Stomach (tissue), 8 donors: ENCODE measurements at regions not wholly inside any gene's neighbourhood (a gene's known extent, or its start where the extent isn't known, plus 50 kb on each side); places are given as distances from the start of the nearest gene placed in this dataset.

Experiments
- DNase-seq, 2 donors: peaks; one replicate each; pipeline versions ENCODE4 v3.0.0 to v3.0.0-alpha.2; 2013 to 2019
- H3K27ac ChIP-seq, 5 donors: fragments of 200-600 bp in 4 of 5; sonication (generic) in 4 of 5; one replicate each; pipeline ENCODE4 v1.5.1; 2013 to 2019; ENCODE audit warnings: mild to moderate bottlenecking in 1 of 5, moderate library complexity in 1 of 5
- H3K27me3 ChIP-seq, 3 donors: fragments of 200-600 bp; sonication (generic); one replicate each; pipeline ENCODE4 v1.5.1; 2017 to 2019; ENCODE audit warnings: mixed run types in 1 of 3
- H3K36me3 ChIP-seq, 4 donors: fragments of 200-600 bp; sonication (generic); 1 replicate in 3 of 4; 2 replicates in 1 of 4; pipeline ENCODE4 v1.5.1; 2016 to 2019
- H3K4me1 ChIP-seq, 4 donors: fragments of 200-600 bp; sonication (generic); one replicate each; pipeline ENCODE4 v1.5.1; 2016 to 2019
- H3K4me3 ChIP-seq, 4 donors: fragments of 200-600 bp; sonication (generic) in 3 of 4; one replicate each; pipeline ENCODE4 v1.5.1; 2016 to 2019; ENCODE audit warnings: mild to moderate bottlenecking in 1 of 4
- H3K9me3 ChIP-seq, 4 donors: fragments of 200-600 bp; sonication (generic); one replicate each; pipeline ENCODE4 v1.5.1; 2016 to 2019
- CTCF ChIP-seq, 7 experiments: fragments of 450-650 bp in 4 of 7; fragments of 200-600 bp in 3 of 7; sonication (generic) in 3 of 7; IDR thresholded peaks; one replicate each; pipeline ENCODE4 v1.5.1; 2016 to 2019; ENCODE audit warnings: antibody characterized with exemption in 7 of 7, control low read depth in 2 of 7, mild to moderate bottlenecking in 1 of 7
- EP300 ChIP-seq: sonication (generic); formaldehyde crosslinking; IDR thresholded peaks from one replicate; pipeline ENCODE4 v1.6.1; 2017; ENCODE audit warnings: antibody characterized with exemption
- POLR2A ChIP-seq, 4 donors: fragments of 450-650 bp; IDR thresholded peaks; one replicate each; pipeline ENCODE4 v1.6.1; 2016; ENCODE audit warnings: antibody characterized with exemption in 4 of 4, control low read depth in 2 of 4, mild to moderate bottlenecking in 1 of 4, moderate library complexity in 1 of 4
- POLR2AphosphoS5 ChIP-seq, 3 donors: sonication (generic); formaldehyde crosslinking; IDR thresholded peaks; one replicate each; pipeline ENCODE4 v1.6.1; 2016; ENCODE audit warnings: antibody characterized with exemption in 3 of 3
- WGBS, 5 donors: extraction: QIAGEN DNeasy Blood & Tissue Kit in 3 of 5; methylation state at CpG; one replicate each; pipeline versions ENCODE4 v1.1.5 to v1.1.7; 2013 to 2018; 5-methylcytosine and 5-hydroxymethylcytosine counted together
- intact Hi-C: fragments of 100-400 bp; cut with DNase I; formaldehyde crosslinking; loops from one replicate; pipeline ENCODE4 v1.15.1; 2023; ENCODE audit warnings: low total_unique reads
- donor health status: healthy with polysubstance abuse.
- donor health status: Bipolar disorder and iron deficiency.
- donor health status: healthy.

GRCh38 chr10:120253131-120253530 lies 203.9 kb upstream of the PLPP4 start:
- peak overlapping the region; percentile 34 to 75 (median 57) for H3K27ac ChIP-seq
- intact Hi-C loops = no loop called here
- DNase-seq = peak; percentile 68 to 69
- H3K27me3 ChIP-seq = no peaks in the 10 kb centered on the region
- H3K4me3 ChIP-seq = no peak overlapping the region
- 23 to 40% (median 33%) methylated on average over 3 of the region's 3 CpGs for WGBS, 5 donors
- H3K4me1 ChIP-seq = peaks cover 0 to 8% (median 2%) of the 10 kb centered on the region in 4 donors
- H3K9me3 ChIP-seq = peaks cover 0 to 7% (median 0%) of the 10 kb centered on the region in 4 donors
- H3K36me3 ChIP-seq = no peaks in the 10 kb centered on the region
- no peak for TF ChIP-seq POLR2AphosphoS5 (IDR thresholded peaks at IDR 0.05)
- no peak for TF ChIP-seq CTCF (IDR thresholded peaks at IDR 0.05)
- TF ChIP-seq POLR2A (IDR thresholded peaks at IDR 0.05) = no peak
- no peak for TF ChIP-seq EP300

GRCh38 chr10:120260456-120260855 lies 196.6 kb upstream of the PLPP4 start:
- TF ChIP-seq POLR2AphosphoS5 (IDR thresholded peaks at IDR 0.05) (no peak), CTCF (IDR thresholded peaks at IDR 0.05) (no peak), EP300 (no peak), POLR2A (IDR thresholded peaks at IDR 0.05) (no peak)
- 84 to 88% (median 85%) methylated on average over 4 of the region's 4 CpGs for WGBS, 5 donors
- H3K27ac ChIP-seq = no peak overlapping the region
- no peak for DNase-seq
- H3K9me3 ChIP-seq = peaks cover 0 to 7% (median 0%) of the 10 kb centered on the region in 4 donors
- no peaks in the 10 kb centered on the region for H3K36me3 ChIP-seq
- peaks cover 0 to 4% (median 2%) of the 10 kb centered on the region in 4 donors for H3K4me1 ChIP-seq
- no peaks in the 10 kb centered on the region for H3K27me3 ChIP-seq
- no peak overlapping the region for H3K4me3 ChIP-seq
- intact Hi-C loops = no loop called here

GRCh38 chr10:120262857-120263547 lies 194.0 kb upstream of the PLPP4 start:
- Histone ChIP-seq H3K36me3 (no peaks in the 10 kb centered on the region), H3K9me3 (no peaks in the 10 kb centered on the region), H3K27me3 (no peaks in the 10 kb centered on the region), H3K27ac (no peak overlapping the region), H3K4me1 (peaks cover 0 to 4% (median 2%) of the 10 kb centered on the region in 4 donors), H3K4me3 (no peak overlapping the region)
- no peak for TF ChIP-seq CTCF (IDR thresholded peaks at IDR 0.05)
- TF ChIP-seq EP300 = no peak
- TF ChIP-seq POLR2A (IDR thresholded peaks at IDR 0.05) = no peak
- TF ChIP-seq POLR2AphosphoS5 (IDR thresholded peaks at IDR 0.05) = no peak
- 80 to 95% (median 91%) methylated on average over 1 of the region's 1 CpG for WGBS, 5 donors
- intact Hi-C loops = no loop called here
- DNase-seq = no peak

GRCh38 chr10:120266022-120266421 lies 191.0 kb upstream of the PLPP4 start:
- H3K27me3 ChIP-seq = no peaks in the 10 kb centered on the region
- TF ChIP-seq CTCF (IDR thresholded peaks at IDR 0.05) (no peak), POLR2A (IDR thresholded peaks at IDR 0.05) (no peak), EP300 (no peak), POLR2AphosphoS5 (IDR thresholded peaks at IDR 0.05) (no peak)
- no peak overlapping the region for H3K27ac ChIP-seq
- 86 to 96% (median 95%) methylated on average over 3 of the region's 3 CpGs for WGBS, 5 donors
- no peaks in the 10 kb centered on the region for H3K4me1 ChIP-seq
- no peak for DNase-seq
- H3K9me3 ChIP-seq = peaks cover 0 to 10% (median 3%) of the 10 kb centered on the region in 4 donors
- H3K4me3 ChIP-seq = no peak overlapping the region
- intact Hi-C loops = no loop called here
- H3K36me3 ChIP-seq = no peaks in the 10 kb centered on the region
